H1 (cell line): ENCODE measurements at regions not wholly inside any gene's neighbourhood (a gene's known extent, or its start where the extent isn't known, plus 50 kb on each side); places are given as distances from the start of the nearest gene placed in this dataset.

ENCODE experiments used
- CTCF ChIA-PET: fragments of 300-600 bp; sonication (Branson Sonifier 250); formaldehyde crosslinking; loops from one replicate; lab custom pipeline; 2021; ENCODE audit not compliant: partially characterized antibody; lab: Charles Lee
- POLR2A ChIA-PET: fragments of 300-600 bp; sonication (Branson Sonifier 250); formaldehyde crosslinking; loops from one replicate; lab custom pipeline; 2021; ENCODE audit warnings: inconsistent platforms; ENCODE audit not compliant: partially characterized antibody; lab: Charles Lee
- DNase-seq, 2 experiments: peaks; one replicate each; pipeline versions ENCODE4 v3.0.0 to v3.0.0-alpha.2; 2010 to 2022; ENCODE audit warnings: low spot score in 2 of 2, low read depth in 1 of 2, mixed read lengths in 1 of 2
- FAIRE-seq: peaks from 2 replicates; lab custom pipeline; 2011; peaks lifted over from hg19 to GRCh38; lab: Jason Lieb, UNC
- H2AFZ ChIP-seq: 2 replicates; pipeline ENCODE4 v1.8.1; 2012; ENCODE audit warnings: low read length, inconsistent platforms
- H2AK5ac ChIP-seq: 2 replicates; pipeline ENCODE4 v1.6.1; 2013; ENCODE audit warnings: low read depth, low read length
- H2BK120ac ChIP-seq: replicated peaks from 2 replicates; pipeline ENCODE3; 2013; ENCODE audit warnings: low read depth, low read length, inconsistent platforms
- H2BK12ac ChIP-seq: 2 replicates; pipeline ENCODE4 v1.6.1; 2013; ENCODE audit warnings: low read depth, low read length
- H2BK15ac ChIP-seq: 2 replicates; pipeline ENCODE4 v1.6.1; 2013; ENCODE audit warnings: low read length
- H2BK20ac ChIP-seq: 2 replicates; pipeline ENCODE4 v1.6.1; 2013; ENCODE audit warnings: low read length
- H2BK5ac ChIP-seq: 2 replicates; pipeline ENCODE4 v1.6.1; 2013; ENCODE audit warnings: low read depth, low read length
- H3K14ac ChIP-seq: 2 replicates; pipeline ENCODE4 v1.6.1; 2013; ENCODE audit warnings: inconsistent platforms; ENCODE audit not compliant: insufficient read length
- H3K18ac ChIP-seq: 2 replicates; pipeline ENCODE4 v1.6.1; 2013; ENCODE audit warnings: low read length; ENCODE audit errors: extremely low read depth
- H3K23ac ChIP-seq: 2 replicates; pipeline ENCODE4 v1.6.1; 2013; ENCODE audit warnings: inconsistent platforms; ENCODE audit not compliant: insufficient read length
- H3K23me2 ChIP-seq: 2 replicates; pipeline ENCODE4 v1.6.1; 2013; ENCODE audit warnings: low read depth, low read length
- H3K27ac ChIP-seq: 2 replicates; pipeline ENCODE4 v1.6.1; 2011; ENCODE audit warnings: low read depth, low read length, inconsistent platforms
- H3K27me3 ChIP-seq, 4 experiments: replicated peaks in 1 of 4; 1 replicate in 1 of 4; 2 replicates in 3 of 4; pipeline versions ENCODE4 v1.6.1 to v1.8.1; 2011 to 2013; ENCODE audit warnings: low read length in 3 of 4, mild to moderate bottlenecking in 3 of 4, inconsistent platforms in 2 of 4, mixed read lengths in 2 of 4, moderate library complexity in 1 of 4; ENCODE audit not compliant: control insufficient read depth in 3 of 4, insufficient read depth in 3 of 4; ENCODE audit errors: extremely low read depth in 1 of 4
- H3K36me3 ChIP-seq, 4 experiments: 2 replicates each; pipeline versions ENCODE4 v1.6.1 to v1.8.1; 2011 to 2013; ENCODE audit warnings: mild to moderate bottlenecking in 4 of 4, low read length in 3 of 4, moderate library complexity in 2 of 4, control low read depth in 1 of 4, inconsistent platforms in 1 of 4; ENCODE audit not compliant: insufficient read depth in 4 of 4, control insufficient read depth in 2 of 4
- H3K4ac ChIP-seq: replicated peaks from 2 replicates; pipeline ENCODE3; 2013; ENCODE audit warnings: low read length, low read depth, mixed read lengths, inconsistent platforms; ENCODE audit not compliant: insufficient read length
- H3K4me1 ChIP-seq, 4 experiments: replicated peaks in 1 of 4; 1 replicate in 1 of 4; 2 replicates in 3 of 4; pipeline versions ENCODE4 v1.6.1 to v1.8.1; 2011 to 2013; ENCODE audit warnings: low read length in 3 of 4, inconsistent platforms in 2 of 4, mixed read lengths in 1 of 4; ENCODE audit not compliant: insufficient read depth in 4 of 4, control insufficient read depth in 3 of 4
- H3K4me2 ChIP-seq, 2 experiments: 2 replicates each; pipeline versions ENCODE4 v1.6.1 to v1.8.1; 2011 to 2013; ENCODE audit warnings: low read depth in 2 of 2, low read length in 2 of 2, control low read depth in 1 of 2, inconsistent platforms in 1 of 2, mild to moderate bottlenecking in 1 of 2; ENCODE audit not compliant: insufficient read depth in 1 of 2
- H3K4me3 ChIP-seq, 4 experiments: fragments of 200-600, 300-600 bp in 1 of 4; sonication (generic), shearing (Covaris generic), sonication (Bioruptor Twin) in 1 of 4; 2 replicates each; pipeline versions ENCODE4 v1.5.1 to v1.8.1; 2011 to 2016; ENCODE audit warnings: low read length in 4 of 4, low read depth in 3 of 4, control low read depth in 2 of 4, inconsistent platforms in 2 of 4, mild to moderate bottlenecking in 2 of 4, mixed read lengths in 1 of 4, moderate library complexity in 1 of 4; ENCODE audit not compliant: insufficient read depth in 2 of 4; ENCODE audit errors: extremely low read depth in 1 of 4
- H3K56ac ChIP-seq: replicated peaks from 2 replicates; pipeline ENCODE3; 2013; ENCODE audit warnings: low read depth, mild to moderate bottlenecking, mixed read lengths, low read length, inconsistent platforms; ENCODE audit not compliant: insufficient read length
- H3K79me1 ChIP-seq: 2 replicates; pipeline ENCODE4 v1.6.1; 2013; ENCODE audit warnings: low read depth, low read length, control low read depth
- H3K79me2 ChIP-seq, 2 experiments: 2 replicates each; pipeline versions ENCODE4 v1.6.1 to v1.8.1; 2012 to 2013; ENCODE audit warnings: low read length in 2 of 2, mild to moderate bottlenecking in 2 of 2, inconsistent platforms in 1 of 2; ENCODE audit not compliant: insufficient read depth in 2 of 2, control insufficient read depth in 1 of 2
- H3K9ac ChIP-seq, 4 experiments: replicated peaks in 1 of 4; 1 replicate in 1 of 4; 2 replicates in 3 of 4; pipeline versions ENCODE4 v1.6.1 to v1.8.1; 2011 to 2013; ENCODE audit warnings: low read depth in 3 of 4, low read length in 3 of 4, control low read depth in 2 of 4, mild to moderate bottlenecking in 2 of 4, moderate library complexity in 2 of 4, inconsistent platforms in 1 of 4; ENCODE audit errors: extremely low read depth in 1 of 4
- H3K9me3 ChIP-seq, 2 experiments: 2 replicates each; pipeline versions ENCODE4 v1.6.1 to v1.8.1; 2012 to 2013; ENCODE audit warnings: mild to moderate bottlenecking in 2 of 2, moderate library complexity in 2 of 2, control low read depth in 1 of 2, inconsistent platforms in 1 of 2, low read depth in 1 of 2, low read length in 1 of 2, mixed read lengths in 1 of 2; ENCODE audit not compliant: insufficient read depth in 2 of 2
- H4K20me1 ChIP-seq, 2 experiments: replicated peaks in 1 of 2; 2 replicates each; pipeline versions ENCODE3 to v1.8.1; 2011 to 2013; ENCODE audit warnings: inconsistent platforms in 2 of 2, low read length in 2 of 2, mild to moderate bottlenecking in 1 of 2; ENCODE audit not compliant: insufficient read depth in 2 of 2, control insufficient read depth in 1 of 2
- H4K5ac ChIP-seq: 2 replicates; pipeline ENCODE4 v1.6.1; 2013; ENCODE audit warnings: low read length, low read depth, mixed read lengths, inconsistent platforms; ENCODE audit not compliant: insufficient read length
- H4K8ac ChIP-seq: 2 replicates; pipeline ENCODE4 v1.8.0; 2013; ENCODE audit warnings: mild to moderate bottlenecking, moderate library complexity, low read length, inconsistent platforms; ENCODE audit not compliant: insufficient read depth; ENCODE audit errors: extremely low read depth
- H4K91ac ChIP-seq: replicated peaks from 2 replicates; pipeline ENCODE3; 2013; ENCODE audit warnings: low read length, mixed read lengths, inconsistent platforms; ENCODE audit not compliant: insufficient read length
- CEBPB ChIP-seq: IDR thresholded peaks from 2 replicates; pipeline ENCODE4 v1.6.1; 2012; ENCODE audit warnings: low read depth, low read length
- POLR2AphosphoS5 ChIP-seq: IDR thresholded peaks from 2 replicates; pipeline ENCODE4 v1.6.1; 2011; ENCODE audit warnings: low read depth, low read length
- POU5F1 ChIP-seq: IDR thresholded peaks from 2 replicates; pipeline ENCODE4 v1.6.1; 2011; ENCODE audit warnings: low read depth, mild to moderate bottlenecking, low read length, moderate library complexity
- YY1 ChIP-seq: IDR thresholded peaks from 2 replicates; pipeline ENCODE4 v1.6.1; 2011; ENCODE audit warnings: low read depth, mild to moderate bottlenecking, low read length
- WGBS, 2 experiments: shearing (Covaris generic) in 1 of 2; methylation state at CpG; one replicate each; pipeline versions ENCODE4 v1.1.6 to v1.1.7; 2013 to 2015; ENCODE audit warnings: low lambda C conversion rate in 2 of 2, mixed read lengths in 2 of 2, inconsistent platforms in 1 of 2, low coverage in 1 of 2, missing lambda C conversion rate in 1 of 2; ENCODE audit not compliant: insufficient replicate concordance in 2 of 2, insufficient coverage in 1 of 2, insufficient read length in 1 of 2; ENCODE audit errors: extremely low coverage in 1 of 2, missing lambda C conversion rate in 1 of 2; 5-methylcytosine and 5-hydroxymethylcytosine counted together

- Histone ChIP-seq H2BK20ac (no peak overlapping the region), H4K5ac (no peak overlapping the region), H3K79me1 (no peaks in the 10 kb centered on the region), H3K18ac (no peak overlapping the region), H2BK120ac (no peak overlapping the region), H2AFZ (no peak overlapping the region), H3K79me2 (no peaks in the 10 kb centered on the region), H3K4me2 (no peak overlapping the region), H2BK5ac (no peak overlapping the region), H3K9ac (no peak overlapping the region), H2AK5ac (no peak overlapping the region), H2BK15ac (no peak overlapping the region), H3K36me3 (no peaks in the 10 kb centered on the region), H3K27ac (no peak overlapping the region), H4K91ac (no peak overlapping the region), H3K4ac (no peak overlapping the region), H3K23ac (no peak overlapping the region), H3K4me1 (no peaks in the 10 kb centered on the region), H3K4me3 (no peak overlapping the region), H3K14ac (no peak overlapping the region), H3K27me3 (no peaks in the 10 kb centered on the region), H4K20me1 (no peaks in the 10 kb centered on the region), H3K56ac (no peak overlapping the region), H4K8ac (no peak overlapping the region), H3K23me2 (no peaks in the 10 kb centered on the region), H3K9me3 (peaks cover 0 to 12% of the 10 kb centered on the region in 2 experiments; a peak in 2 of 4 replicates), H2BK12ac (no peak overlapping the region)
- 86% methylated on average over 2 of the region's 2 CpGs; no CpG with 5 or more reads in 1 of the 2 experiments for WGBS, 2 experiments
- FAIRE-seq, result no peak
- ChIA-PET POLR2A (no interaction called here), CTCF (no interaction called here)
- no peak for DNase-seq
- TF ChIP-seq YY1, result no peak
- no peak for TF ChIP-seq POLR2AphosphoS5
- no peak for TF ChIP-seq CEBPB
- TF ChIP-seq POU5F1, result no peak
These were observed 741.8 kb upstream of the LUZP2 start for GRCh38 chr11:23755076-23755475.
